DMS 273 treated with DMSO at 0.1 percent for 48 hours (cell line): ENCODE measurements at regions not wholly inside any gene's neighbourhood (a gene's known extent, or its start where the extent isn't known, plus 50 kb on each side); places are given as distances from the start of the nearest gene placed in this dataset.

Experiments used
- DNase-seq: peaks from one replicate; lab custom pipeline; 2025; lab: John Stamatoyannopoulos, UW

DNA sequence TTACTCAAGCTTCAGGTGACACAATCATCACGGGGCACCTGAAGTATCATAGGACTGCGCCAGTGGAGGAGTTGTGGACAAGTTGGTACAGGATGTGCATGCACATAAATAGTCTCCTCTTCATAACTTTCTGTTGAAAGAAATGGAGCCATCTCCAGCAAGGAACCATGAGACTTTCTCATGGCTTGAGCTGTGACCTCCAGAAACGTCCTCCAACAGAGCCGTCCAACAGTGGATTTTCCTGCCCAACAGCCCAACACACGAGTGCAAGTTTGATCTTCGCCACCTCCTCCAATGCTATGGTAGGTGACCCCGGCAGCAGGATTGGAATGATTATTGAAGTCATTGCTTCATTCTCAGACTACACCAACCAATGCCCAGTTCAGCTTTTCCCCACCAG is 105.1 kb upstream of the ZNF507 start:
- DNase-seq, result no peak

DNA sequence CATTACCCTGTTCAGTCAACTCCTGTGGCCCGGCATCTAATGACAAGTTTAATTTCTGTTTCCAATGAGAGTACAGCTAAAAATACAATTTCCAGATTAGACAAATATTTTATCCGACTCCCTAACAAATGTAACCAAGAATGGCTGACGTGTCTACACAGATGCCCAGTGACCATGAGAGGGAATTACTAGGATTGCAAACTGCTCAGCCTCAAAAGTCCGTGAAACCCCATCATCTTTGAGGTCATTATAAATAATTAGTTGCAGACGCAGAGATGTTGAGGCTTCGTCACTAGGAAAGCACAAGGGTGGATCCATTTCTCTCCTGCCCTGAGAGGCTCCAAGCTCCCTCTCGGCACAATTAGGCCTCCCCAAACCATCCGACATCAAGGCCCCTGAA is 104.1 kb upstream of the ZNF507 start:
- DNase-seq, result no peak

DNA sequence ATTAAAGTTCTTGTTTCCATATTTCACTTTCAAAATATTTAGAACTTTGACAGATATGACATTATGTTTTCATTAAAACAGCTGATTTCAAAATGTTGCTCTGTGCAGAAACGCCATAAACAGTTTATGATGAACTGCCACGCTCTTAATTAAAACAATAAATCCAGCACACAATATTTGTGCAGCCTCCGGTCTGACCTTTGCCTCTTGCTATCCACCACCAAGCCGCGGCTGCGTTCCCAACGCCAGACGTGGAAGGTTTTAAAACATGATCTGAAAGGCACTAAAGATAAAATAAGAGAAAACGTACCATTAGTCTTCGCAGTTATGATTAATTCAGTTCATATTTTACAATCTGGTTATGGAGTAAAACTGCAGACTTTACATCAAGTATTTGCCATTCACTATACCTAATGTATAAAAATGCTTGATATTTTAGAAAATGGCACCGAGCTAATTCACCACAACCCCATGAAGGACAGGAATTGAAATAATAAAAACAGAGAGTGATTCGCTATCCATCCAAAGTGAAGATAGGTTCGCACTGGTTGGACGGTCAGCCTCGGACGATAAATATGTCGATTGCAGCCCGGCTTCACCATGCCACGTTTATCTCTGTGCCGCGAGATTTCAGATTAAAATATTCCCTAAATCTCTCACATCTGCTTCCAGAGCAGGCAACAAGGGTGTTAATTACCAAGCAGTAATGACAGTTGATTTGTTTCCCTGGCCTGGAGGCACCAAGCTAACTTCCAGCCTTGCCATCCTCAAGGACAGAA is 103.3 kb upstream of the ZNF507 start:
- no peak for DNase-seq

DNA sequence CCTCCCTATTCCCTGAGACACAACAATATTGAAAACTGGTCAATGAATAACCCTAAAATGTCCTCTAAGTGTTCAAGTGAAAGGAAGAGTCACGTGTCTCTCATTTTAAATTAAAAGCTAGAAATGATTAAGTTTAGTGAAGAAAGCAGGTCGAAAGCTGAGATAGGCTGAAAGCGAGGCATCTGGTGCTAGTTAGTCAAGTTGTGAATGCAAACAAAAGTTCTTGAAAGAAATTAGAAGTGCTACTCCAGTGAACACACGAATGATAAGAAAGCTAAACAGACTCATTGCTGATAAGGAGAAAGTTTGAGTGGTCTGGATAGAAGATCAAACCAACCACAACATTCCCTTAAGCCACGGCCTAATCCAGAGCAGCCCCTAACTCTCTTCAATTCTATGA is 99.4 kb upstream of the ZNF507 start:
- no peak for DNase-seq

DNA sequence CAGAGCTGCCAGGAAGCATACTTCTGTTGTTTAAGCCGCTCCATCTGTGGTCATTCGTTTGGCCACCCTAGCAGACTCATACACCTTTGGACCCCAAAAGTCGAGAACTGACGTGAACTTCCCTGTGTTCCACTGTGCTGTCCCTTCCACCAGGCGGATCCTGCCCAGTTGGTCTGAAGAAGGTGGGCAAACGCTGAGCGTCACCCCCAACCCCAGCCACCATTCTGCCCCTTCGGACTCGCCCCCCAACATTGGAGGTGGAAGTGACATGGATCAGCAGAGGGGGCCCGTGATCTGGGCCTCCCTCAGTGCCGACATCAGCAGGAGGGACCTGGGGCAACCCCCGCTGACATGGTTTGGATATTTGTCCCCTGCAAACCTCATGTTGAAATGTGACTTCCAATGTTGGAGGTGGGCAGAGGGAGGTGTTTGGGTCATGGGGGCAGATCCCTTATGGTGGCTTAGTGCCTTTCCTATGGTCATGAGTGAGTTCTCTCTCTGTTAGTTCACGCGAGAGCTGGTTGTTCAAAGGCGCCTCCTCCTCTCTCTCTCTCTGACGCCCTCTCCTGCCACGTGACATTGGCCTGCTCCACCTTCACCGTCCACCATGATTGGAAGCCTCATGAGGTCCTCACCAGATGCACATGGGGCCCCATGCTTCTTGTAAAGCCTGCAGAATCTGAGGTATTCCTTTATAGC is 93.6 kb upstream of the ZNF507 start:
- DNase-seq, result no peak

DNA sequence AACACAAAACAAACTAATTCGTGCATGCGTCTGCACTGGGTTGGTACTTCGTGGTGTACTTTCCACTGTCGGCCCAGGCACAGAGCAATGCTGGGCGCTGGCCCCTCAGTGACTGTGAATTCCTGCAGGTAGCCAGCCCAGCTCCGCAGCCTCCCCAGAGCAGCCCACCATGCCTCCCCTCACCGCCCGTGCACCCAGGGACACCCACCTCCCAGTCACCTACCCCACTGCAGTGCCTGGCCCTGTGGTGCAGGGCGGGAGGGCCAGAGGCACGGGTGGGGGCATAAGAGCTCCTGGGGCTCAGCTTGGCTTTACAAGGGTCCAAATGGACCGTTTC is 93.1 kb upstream of the ZNF507 start:
- no peak for DNase-seq

DNA sequence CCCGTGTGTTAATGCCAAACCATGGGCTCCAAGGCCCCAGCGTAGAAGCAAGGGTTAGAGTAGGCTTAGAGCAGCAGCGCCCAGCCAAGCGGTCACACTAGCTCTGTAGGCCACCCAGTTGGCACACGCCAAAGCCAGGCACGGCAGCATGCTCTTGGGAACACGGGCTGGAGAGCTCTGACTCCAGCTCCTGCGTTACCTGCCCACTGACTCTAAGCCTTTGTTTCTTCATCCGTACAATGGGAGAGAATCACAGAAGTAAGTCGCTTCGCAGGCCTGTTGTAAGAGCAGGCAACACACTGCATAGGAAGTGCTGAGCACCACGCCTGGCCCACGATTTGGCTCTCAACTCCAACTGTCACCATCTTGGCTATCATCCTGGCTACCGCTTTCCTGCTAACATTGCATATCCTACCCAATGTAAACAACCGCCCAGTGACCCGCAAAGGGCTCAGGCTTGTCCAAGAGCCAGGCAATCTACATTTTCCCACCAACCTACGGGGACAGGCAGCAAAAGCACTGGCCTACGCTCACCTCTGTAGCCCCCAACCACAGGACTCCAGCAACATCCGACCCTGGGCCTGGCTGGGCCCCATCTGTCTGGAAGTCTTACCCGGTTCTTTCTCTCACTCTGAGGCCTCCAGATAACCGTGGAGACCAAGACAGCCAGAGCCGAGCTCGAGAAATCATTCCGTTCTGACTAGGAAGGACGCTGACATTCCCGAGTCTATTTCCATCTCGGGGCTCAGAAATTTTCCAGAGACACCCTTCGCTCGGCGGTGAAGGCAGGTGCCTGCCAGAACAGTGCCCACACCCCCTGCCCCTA is 91.5 kb upstream of the ZNF507 start:
- no peak for DNase-seq

DNA sequence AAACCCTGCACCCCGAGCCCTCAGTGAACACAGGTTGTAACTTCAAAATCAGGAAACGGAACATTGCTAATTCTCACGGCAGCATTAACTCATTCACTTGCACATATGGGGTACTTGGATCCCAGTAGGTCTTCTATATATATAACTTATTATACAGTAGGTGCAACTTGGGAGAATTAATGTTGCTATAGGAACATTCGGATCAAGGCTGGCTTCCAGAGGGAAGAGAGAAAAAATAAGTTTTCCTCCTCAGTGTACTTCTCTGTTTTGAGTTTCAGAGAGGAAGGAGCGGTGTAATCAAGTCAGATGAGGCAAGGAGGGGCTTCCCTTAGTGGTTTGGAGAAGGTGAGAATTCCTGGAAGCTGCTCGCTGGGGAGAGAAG is 90.9 kb upstream of the ZNF507 start:
- no peak for DNase-seq

DNA sequence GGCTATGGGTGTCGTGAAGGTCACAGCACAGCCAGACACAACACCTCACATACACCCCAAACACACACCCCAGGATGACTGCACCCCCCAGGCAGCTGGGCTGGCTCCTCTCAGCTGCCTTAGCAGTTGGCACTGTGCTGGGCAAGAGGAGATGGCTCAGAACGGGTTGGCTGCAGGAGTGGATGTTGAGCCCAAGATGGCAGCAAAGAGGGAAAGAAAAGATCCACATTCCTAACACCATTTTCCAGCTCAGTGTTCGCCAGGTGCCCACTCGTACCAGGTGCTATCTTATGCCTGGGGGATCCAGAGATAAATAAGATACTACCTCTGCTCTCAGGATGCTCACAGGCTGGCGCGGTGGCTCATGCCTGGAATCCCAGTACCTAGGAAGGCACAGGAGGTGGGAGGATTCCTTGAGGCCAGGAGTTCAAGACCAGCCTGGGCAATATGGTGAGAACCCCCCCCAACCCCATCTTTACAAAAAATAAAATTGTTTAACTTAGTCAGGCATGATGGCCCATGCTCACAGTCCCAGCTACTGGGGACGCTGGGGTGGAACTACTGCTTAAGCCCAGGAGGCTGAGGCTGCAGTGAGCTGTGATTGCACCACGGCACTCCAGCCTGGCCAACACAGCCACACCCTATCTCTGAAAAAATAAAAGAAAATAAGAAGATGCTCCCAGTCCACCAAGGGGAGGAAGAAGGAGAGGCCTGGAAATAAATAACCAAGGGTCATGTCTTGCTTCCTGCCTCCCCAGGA is 89.7 kb upstream of the ZNF507 start:
- no peak for DNase-seq

DNA sequence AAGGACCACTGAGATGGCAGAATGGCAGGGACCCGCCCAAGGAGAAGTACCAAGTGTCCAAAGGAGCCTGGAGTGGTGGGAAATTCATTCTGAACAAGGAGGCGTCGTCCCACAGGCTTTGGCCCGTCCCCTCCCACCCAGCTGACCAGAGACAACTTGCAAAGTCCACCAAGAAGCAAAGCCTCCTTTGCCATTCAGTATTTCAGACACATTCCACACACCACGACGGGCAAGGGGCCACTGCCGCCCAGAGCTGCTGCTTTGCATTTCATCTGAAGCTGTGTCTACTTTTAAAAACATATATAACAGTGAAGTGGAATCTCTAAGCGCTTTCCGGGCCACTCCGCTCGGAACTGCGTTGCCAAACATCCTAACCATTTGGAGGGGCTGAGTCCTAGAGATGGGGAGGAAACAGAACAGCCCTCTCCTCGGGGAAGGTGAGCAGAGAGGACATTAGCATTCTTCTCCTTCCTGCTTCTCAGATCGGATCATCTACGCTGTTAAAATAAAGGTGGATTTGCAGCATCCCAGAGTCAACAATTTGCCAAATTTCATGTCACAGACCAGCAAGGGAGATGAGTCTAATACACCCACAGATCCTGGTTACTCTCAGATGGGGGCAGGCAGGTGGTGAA is 89.0 kb upstream of the ZNF507 start:
- no peak for DNase-seq

DNA sequence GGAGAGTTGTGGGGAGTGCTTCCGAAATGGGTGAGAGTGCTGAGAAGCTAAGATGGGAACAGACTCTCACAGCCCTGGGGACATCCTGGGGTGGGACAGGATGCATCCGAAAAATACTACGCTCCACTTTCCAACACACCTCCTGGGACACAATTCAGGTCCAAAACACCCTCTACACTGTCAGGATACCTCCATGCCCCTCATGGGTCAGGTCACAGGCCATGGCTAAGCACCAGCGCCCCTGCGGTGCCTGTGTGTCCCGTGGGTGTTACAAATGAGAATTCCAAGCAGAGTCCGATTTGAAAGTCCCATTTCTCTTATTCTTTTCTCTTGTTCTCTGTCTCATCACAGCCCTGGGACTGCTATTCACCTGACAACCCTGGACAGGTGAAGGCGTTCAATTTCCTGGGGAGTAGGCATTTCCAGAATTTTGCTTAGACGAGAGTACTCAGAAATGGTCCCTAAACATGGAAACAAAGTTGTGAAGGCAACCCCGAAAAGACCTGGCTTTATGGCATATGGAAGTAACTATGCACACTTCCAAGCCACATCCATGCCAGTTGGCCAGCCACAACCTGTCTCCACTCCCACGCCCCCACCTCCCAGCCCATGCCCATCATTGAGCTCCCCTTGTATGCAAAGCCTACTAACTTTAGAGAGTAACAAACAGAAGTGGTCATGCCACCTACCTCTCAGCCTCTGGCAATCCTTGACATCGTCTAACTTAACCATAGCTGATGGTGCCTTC is 87.9 kb upstream of the ZNF507 start:
- DNase-seq, result no peak

DNA sequence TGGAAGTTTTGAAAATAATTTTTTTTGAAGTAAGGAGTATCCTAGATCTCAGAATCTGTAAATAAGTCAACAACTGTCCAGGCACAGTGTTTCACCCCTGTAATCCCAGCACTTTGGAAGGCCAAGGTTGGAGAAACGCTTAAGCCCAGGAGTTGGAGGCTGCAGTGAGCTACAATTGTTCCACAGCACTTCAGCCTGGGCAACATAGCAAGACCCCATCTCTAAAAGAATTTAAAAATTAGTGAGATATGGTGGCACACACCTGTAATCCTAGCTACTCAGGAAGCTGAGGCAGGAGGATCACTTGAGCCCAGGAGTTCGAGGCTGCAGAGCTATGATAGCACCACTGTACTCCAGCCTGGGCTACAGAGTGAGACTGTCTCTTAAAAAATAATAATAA is 87.2 kb upstream of the ZNF507 start:
- DNase-seq, result no peak

DNA sequence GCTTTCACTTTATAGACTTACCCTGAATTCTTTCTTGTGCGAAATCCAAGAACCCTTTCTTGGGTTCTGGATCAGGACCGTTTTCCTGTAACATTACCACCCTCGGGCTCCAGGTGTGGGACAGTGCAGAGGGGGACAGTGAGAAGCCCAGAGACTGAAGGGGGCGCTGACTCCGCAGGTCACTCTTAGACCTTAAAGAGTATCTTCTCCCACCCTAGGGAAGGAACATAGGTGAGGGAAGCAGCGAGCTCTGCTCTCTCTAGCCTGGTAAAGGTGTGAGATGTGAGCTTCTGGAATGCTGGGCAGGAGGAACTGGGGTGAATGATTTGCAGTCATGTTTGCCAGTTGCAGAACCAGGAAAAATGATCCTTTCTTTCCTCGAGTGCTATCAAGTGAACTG is 80.8 kb upstream of the ZNF507 start:
- DNase-seq, result no peak

DNA sequence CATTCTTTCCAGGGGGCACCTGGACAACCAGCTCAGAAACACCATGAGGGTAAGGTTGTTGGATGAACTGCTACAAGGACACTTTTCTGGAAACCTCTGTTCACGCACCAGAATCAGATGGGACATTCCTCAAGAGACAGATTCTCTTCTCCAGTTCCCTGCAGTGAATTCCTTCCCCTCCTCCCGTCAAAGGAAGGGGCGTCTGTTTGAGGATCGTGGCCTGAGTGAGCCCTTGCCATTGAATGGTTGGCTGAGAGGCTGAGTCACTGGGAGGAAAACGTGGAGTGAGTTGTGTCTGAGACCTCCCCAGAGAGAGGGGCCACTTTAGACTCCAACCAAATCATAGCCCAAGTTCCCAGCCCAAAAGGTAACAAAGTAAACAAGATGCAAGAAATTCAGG is 79.4 kb upstream of the ZNF507 start:
- DNase-seq, result no peak

DNA sequence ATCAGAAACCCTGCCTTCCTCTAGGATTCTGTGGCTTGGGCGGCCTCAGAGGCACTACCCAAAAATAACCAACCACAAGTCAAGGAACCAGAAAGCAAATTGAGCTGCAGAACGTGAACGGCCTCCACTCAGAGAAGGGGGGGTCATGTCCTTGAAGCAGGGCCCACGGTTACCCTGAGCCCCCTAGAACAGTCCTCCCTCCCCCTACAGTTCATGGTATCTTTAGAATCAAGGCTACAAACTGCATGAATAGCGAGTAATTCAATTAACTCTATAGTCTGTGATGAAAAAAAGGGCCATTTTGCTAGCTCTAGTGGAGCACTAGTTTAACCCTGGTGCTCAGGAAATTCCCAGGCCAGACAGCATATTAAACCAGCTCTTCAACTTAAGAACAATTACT is 79.0 kb upstream of the ZNF507 start:
- DNase-seq, result no peak

DNA sequence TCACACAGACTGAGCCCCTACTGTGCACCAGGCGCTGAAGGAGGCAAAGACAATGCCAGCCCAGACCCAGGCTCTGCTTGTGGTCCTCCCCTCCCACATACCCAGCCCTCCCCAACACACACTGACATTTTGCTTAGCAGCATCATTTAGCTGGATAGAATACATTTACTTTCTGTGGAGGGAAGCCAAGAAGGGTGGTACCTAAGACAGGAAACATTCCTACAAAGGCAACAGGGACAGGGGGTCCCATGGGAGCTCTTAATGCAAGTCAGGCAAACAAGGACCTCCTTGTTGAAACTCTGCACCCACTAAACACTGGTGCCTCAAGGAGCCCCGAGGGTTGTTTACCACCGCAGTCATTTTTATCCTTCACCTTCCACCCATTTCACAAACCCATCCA is 77.0 kb upstream of the ZNF507 start:
- DNase-seq, result no peak

DNA sequence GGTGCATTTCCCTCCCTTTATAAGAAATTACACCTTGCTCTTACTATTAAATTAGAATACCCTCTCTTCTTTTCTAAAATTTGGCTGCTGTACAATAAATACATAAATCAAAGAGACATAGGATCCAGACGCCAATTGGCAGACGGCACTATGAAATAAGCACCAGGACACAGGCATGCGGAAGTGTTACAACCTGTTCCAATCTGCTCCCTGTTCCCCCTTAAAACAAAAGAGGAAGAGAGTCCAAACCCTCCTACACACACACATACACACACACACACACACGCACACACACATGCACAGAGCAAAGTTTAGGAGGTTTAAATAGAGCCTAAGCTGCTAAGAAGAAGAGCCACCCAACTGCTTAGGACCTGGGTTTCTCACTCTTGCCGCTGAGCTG is 75.6 kb upstream of the ZNF507 start:
- no peak for DNase-seq

DNA sequence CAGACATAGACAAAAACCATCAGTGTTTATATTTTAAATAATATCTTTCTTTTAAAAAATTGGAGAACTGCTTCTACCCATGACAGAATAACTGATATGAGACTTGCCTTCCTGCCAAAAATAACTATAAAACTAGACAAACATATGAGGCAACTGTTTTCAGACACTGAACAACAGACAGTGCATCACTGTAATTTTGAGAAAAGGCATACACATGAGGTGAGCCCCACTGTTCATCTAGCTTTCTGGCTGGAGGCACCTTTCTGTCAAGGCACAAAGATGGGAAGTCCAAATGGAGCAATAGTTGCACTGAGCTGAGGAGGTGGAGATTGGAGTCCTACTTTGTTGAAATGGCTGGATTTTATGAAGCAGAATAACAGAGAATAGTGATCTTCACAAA is 71.9 kb upstream of the ZNF507 start:
- no peak for DNase-seq

DNA sequence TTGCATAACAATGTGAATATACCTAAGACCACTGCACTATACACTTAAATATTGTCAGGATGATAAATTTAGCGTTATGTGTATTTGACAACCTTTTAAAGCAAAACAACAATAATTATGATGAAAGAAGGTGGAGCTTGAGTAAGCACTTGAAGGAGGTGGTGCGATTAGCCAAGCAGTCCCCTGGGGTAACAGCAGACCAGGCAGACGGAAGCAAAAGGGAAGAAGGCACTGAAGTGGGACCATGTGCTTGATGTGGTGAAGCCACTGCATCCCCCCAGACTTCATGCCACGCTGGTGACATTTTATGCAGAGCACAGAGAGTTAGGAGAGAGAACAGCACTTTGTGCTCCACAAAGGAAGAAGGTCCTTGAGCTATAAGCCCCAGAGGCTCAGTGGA is 58.3 kb upstream of the ZNF507 start:
- no peak for DNase-seq

DNA sequence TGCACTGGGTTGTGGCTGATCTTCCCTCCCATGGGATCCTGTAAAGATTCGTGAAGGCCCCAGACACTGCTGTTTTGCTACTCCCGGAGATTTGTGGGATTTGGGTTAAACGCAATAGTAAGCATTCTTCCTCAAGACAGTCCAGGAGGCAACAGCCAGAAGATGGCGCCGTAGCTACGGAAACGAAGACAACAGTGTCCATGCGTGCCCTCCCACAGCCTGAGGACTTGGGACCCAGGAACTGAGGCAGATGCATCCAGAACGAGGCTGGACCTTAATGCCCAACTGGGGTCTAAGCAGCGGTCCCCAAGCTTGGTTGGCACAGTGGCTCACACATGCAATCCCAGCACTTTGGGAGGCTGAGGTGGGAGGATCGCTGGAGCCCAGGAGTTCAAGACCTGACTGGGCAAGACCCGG is 57.6 kb upstream of the ZNF507 start:
- no peak for DNase-seq

DNA sequence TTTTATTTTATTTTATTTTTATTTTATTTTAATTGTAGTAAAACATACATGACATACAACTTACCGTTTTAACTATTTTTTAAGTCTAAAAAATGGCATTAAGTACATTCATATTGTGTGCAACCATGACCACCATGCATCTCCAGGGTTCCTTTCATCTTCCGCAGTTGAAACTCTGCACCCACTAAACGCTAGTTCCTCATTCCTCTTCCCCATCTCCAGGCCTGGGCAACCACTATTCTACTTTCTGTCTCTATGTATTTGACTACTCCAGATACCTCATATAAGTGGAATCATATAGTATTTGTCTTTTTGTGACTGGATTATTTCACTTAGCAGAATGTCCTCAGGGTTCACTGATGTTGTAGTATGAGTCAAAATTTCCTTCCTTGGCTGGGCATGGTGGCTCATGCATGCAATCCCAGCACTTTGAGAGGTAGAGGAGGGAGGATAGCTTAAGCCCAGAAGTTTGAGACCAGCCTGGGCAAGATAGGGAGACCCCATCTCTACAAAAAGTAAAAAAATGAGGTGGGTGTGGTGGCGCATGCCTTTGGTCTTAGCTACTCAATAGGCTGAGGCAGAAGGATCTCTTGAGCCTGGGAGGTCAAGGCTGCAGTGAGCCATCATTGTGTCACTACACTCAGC is 55.7 kb upstream of the ZNF507 start:
- no peak for DNase-seq
